ENCODE measurements at regions not wholly inside any gene's neighbourhood (a gene's known extent, or its start where the extent isn't known, plus 50 kb on each side); places are given as distances from the start of the nearest gene placed in this dataset.

DNA sequence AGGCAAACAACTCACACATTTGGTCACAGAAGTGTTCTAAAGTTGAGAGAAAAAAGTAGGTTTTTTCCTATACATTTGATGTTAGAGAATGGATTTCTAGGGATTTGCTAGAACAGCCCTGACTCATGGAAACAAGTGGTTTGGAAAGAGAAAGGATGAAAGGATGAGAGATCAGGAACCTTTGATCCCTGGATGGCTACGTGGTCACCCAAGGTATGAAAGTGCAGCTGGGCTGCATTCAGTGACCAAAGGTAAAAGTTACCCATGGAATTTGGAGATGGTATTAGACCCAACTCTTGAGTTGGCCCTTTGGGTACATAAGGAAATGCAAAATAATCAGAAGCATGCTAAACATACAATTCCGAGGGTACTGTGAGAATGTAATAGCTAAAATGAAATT, 61.3 kb upstream of the SPIN1 start:
- TF ChIP-seq CTCF (IDR thresholded peaks at IDR 0.05; ENCODE audit: unreplicated experiment), result no peak

GRCh38 chr9:88326015-88326414, 62.2 kb upstream of the SPIN1 start:
- DNase-seq (ENCODE audit: low spot score, unreplicated experiment), result no peak
- Mint-ChIP-seq H3K4me1 (ENCODE audit: low read depth) (peaks cover 2% of the 10 kb centered on the region), H3K27me3 (peaks cover 5% of the 10 kb centered on the region), H3K9me3 (ENCODE audit: low read depth) (no peaks in the 10 kb centered on the region), H3K4me3 (ENCODE audit: low read depth) (no peak overlapping the region), H3K36me3 (ENCODE audit: insufficient read depth) (no peaks in the 10 kb centered on the region), H3K27ac (no peak overlapping the region)
- TF ChIP-seq CTCF (IDR thresholded peaks at IDR 0.05; ENCODE audit: unreplicated experiment), result no peak

More for the DNA sequence above, 61.3 kb upstream of the SPIN1 start:
- Mint-ChIP-seq H3K4me3 (ENCODE audit: low read depth) (no peak overlapping the region), H3K27ac (no peak overlapping the region), H3K4me1 (ENCODE audit: low read depth) (no peaks in the 10 kb centered on the region), H3K9me3 (ENCODE audit: low read depth) (no peaks in the 10 kb centered on the region), H3K27me3 (peaks cover 5% of the 10 kb centered on the region), H3K36me3 (ENCODE audit: insufficient read depth) (no peaks in the 10 kb centered on the region)
- no peak for DNase-seq (ENCODE audit: low spot score, unreplicated experiment)

- Mint-ChIP-seq H3K4me3 (ENCODE audit: low read depth) (no peak overlapping the region), H3K4me1 (ENCODE audit: low read depth) (peaks cover 2% of the 10 kb centered on the region), H3K27ac (no peak overlapping the region), H3K9me3 (ENCODE audit: low read depth) (no peaks in the 10 kb centered on the region), H3K36me3 (ENCODE audit: insufficient read depth) (no peaks in the 10 kb centered on the region), H3K27me3 (peaks cover 5% of the 10 kb centered on the region)
- no peak for DNase-seq (ENCODE audit: low spot score, unreplicated experiment)
- TF ChIP-seq CTCF (IDR thresholded peaks at IDR 0.05; ENCODE audit: unreplicated experiment), result no peak
Observed at GRCh38 chr9:88322906-88323566, 65.2 kb upstream of the SPIN1 start.

DNA sequence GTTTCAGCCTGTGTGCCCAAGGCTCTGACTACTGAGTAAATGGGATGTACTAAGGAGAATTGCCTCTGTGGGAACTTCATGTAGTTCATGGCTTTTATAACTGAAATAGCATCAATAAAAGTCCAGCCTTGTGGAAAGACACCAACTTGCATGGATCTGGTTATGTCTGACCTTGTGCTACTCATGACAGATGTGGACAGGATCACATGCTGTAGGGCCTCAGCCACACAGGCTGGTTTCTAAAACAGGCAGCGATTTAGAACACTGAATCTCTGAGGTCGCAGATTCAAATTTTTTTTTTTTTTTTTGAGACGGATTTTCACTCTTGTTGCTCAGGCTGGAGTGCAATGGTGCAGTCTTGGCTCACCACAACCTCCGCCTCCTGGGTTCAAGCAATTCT, 66.5 kb upstream of the SPIN1 start:
- peaks cover 2% of the 10 kb centered on the region for H3K4me1 Mint-ChIP-seq (ENCODE audit: low read depth)

GRCh38 chr9:88320748-88321415, 67.4 kb upstream of the SPIN1 start:
- Mint-ChIP-seq H3K9me3 (ENCODE audit: low read depth) (no peaks in the 10 kb centered on the region), H3K36me3 (ENCODE audit: insufficient read depth) (no peaks in the 10 kb centered on the region), H3K4me3 (ENCODE audit: low read depth) (no peak overlapping the region), H3K4me1 (ENCODE audit: low read depth) (peaks cover 2% of the 10 kb centered on the region), H3K27ac (no peak overlapping the region), H3K27me3 (peaks cover 3% of the 10 kb centered on the region)
- no peak for TF ChIP-seq CTCF (IDR thresholded peaks at IDR 0.05; ENCODE audit: unreplicated experiment)
- DNase-seq (ENCODE audit: low spot score, unreplicated experiment), result no peak

More for the DNA sequence above, 66.5 kb upstream of the SPIN1 start:
- H3K27me3 Mint-ChIP-seq, result peaks cover 4% of the 10 kb centered on the region
- no peak overlapping the region for H3K27ac Mint-ChIP-seq
- no peaks in the 10 kb centered on the region for H3K36me3 Mint-ChIP-seq (ENCODE audit: insufficient read depth)
- TF ChIP-seq CTCF (IDR thresholded peaks at IDR 0.05; ENCODE audit: unreplicated experiment), result no peak
- H3K9me3 Mint-ChIP-seq (ENCODE audit: low read depth), result no peaks in the 10 kb centered on the region
- no peak for DNase-seq (ENCODE audit: low spot score, unreplicated experiment)
- no peak overlapping the region for H3K4me3 Mint-ChIP-seq (ENCODE audit: low read depth)
